NCI-H1092 (cell line): ENCODE measurements at regions not wholly inside any gene's neighbourhood (a gene's known extent, or its start where the extent isn't known, plus 50 kb on each side); places are given as distances from the start of the nearest gene placed in this dataset.

Experiments
- DNase-seq: peaks from one replicate; lab custom pipeline; 2025; lab: John Stamatoyannopoulos, UW

DNA sequence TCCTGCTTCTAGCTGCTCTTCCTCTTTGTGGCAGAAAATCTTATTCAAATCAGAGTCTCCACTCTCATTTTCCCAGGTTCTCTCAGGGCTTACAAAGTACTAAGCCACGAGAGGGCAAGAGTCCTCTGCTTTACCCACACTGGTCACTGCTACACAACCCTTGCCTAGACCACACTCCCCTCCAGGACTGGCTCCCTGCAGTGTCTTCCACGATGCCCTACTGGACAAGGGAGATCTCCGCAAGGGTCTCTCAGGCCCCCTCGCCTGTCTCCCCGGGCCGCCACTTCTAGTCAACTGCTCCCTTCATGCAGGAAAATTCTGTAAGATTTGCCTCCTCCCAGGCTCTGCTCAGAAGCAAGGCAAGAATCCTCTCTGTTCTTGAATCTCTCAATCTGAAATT is 319.6 kb downstream of the RRAGC start:
- DNase-seq, result no peak

DNA sequence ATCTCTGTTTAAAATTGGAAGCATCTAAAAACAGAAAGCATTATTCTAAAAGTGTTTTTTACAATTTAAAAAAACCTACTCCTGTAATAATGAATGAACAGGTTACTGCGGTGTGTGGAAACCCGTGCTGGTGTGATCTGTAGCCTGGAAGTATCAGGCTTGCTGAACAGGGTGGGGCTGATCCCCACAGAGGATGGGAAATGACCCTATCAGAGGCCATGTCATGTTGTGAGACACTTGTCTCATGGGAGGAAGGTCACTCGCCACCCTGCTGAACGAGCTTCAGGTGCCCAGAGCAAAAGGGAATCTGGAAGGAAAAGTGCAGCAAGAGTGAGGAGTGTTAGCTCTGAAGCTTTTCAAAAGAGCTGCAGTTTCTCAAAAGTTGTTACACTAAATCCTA is 320.7 kb downstream of the RRAGC start:
- DNase-seq, result no peak

- no peak for DNase-seq
Measured at GRCh38 chr1:38536089-38536488, 323.5 kb downstream of the RRAGC start.

DNA sequence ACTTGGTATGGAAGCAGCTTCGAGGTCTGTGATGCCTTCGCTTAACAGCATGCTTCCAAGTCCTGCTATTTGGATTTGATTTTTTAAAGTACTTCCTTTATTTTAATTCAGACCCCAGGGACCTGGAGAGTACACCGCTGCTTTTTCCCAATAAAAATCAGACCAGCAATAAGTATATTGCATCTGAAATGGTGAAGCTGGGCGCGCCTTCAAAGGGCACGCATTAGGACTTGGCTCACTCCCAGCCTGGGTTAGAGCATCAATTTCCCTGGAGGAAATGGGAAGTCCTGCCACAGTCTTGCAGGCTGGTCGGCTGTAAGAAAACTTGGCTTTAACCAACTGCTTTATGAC is 325.1 kb downstream of the RRAGC start:
- no peak for DNase-seq

- no peak for DNase-seq
Measured at GRCh38 chr1:38533772-38534472, 325.6 kb downstream of the RRAGC start.

- no peak for DNase-seq
Measured at GRCh38 chr1:38530957-38531356, 328.6 kb downstream of the RRAGC start.

GRCh38 chr1:38529946-38530345 is 329.6 kb downstream of the RRAGC start:
- DNase-seq, result no peak

GRCh38 chr1:38529391-38529790 is 330.2 kb downstream of the RRAGC start:
- DNase-seq, result no peak

DNA sequence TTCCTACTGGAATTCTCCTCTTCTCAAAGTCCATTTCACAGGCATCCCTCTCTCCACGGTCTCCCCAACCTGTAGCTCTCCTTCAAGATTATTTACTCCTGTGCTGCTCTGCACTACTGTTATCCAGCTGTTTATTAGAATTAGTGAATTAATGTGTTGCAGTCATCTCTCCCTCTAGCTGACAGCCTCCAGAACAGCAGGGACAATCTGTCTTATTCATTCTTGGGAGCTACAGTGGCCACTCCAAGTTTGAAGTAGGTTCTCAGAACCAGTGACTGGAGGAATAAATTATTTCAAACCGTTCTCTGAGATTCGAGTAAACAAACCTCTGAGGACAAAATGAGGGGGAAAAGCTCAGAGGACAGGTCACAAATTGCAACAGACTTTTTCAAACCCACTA is 330.9 kb downstream of the RRAGC start:
- no peak for DNase-seq

- DNase-seq, result no peak
Measured at GRCh38 chr1:38527373-38527966, 332.1 kb downstream of the RRAGC start.

DNA sequence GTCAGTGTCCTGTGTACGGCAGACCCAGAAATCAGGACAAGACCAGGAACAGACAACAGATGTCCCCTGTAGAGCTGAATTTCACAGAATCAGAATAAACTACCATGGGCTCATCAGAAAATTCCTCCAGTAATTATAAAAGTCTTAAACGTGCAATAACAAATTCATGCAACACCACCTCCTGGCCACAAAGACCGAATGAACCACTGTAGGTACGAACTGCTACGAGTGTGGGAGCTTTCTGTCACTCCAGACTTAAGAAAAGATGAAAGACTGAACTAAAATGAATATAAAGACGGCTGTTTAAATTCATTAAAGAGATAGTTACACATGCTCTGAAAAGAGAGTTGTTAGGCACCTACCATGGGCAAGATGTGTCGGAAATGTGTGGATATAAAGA is 333.5 kb downstream of the RRAGC start:
- no peak for DNase-seq

DNA sequence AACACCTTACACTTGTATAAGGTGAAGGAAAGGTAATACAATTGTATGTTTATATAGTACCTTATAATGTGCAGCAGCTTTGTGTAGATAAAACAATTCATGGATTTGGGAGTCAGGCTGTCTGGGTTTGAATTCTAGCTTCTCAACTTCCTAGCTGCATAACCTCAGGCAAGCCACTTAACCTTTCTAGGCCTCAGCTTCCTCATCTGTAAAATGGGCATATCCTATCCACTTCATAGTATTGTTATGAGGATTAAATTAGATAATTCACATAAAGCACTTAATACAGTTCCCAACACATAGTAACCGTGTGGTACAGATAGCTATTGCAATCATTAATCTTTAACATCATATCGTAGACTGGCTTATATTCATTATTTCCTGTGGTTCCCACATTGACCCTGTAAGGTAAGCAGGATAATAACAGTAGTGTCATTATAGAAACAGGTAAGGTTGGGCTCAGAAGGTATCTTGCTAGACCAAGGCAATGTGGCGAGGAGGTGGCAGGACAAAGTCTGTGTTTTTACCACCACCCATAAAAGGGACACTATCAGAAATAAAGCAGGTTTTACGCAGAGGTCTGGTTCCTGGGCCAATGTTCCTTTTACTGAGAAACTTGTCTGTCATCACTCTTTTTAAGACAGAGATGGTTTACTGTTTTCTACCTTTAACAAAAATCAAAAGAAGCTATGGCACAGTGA is 334.1 kb downstream of the RRAGC start:
- DNase-seq, result no peak

- no peak for DNase-seq
Measured at GRCh38 chr1:38524025-38524641, 335.4 kb downstream of the RRAGC start.

GRCh38 chr1:38523568-38523939 is 336.0 kb downstream of the RRAGC start:
- DNase-seq, result no peak

DNA sequence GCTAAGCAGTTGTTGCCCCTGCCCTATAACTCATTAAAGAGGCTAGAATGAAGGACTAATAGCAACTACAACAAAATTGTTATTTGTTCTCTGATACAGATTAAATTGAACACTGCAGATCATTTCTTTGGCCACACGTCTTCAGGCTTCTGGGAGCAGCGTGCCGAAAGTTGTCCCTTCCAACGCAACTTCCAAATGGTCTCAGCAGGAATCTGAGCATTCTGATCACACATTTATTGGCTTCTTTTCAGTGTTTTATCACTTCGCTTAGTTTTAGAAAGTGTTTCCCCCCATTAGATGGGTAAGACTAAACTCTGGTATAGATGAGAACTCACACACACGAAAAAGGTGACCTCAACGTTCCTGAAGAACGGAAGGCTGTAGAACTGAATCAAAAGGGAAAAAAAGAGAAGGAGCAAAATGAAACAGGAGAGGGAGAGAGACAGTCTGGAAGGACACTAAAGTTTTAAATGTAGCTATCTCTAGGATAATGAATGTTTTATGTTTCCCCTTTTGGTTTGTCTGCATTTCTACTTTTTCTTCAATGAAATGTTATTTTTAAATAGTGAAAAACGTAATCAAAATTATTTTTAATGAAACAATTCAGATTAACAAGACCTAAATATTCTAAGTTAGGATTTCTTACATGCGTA is 336.5 kb downstream of the RRAGC start:
- DNase-seq, result no peak

DNA sequence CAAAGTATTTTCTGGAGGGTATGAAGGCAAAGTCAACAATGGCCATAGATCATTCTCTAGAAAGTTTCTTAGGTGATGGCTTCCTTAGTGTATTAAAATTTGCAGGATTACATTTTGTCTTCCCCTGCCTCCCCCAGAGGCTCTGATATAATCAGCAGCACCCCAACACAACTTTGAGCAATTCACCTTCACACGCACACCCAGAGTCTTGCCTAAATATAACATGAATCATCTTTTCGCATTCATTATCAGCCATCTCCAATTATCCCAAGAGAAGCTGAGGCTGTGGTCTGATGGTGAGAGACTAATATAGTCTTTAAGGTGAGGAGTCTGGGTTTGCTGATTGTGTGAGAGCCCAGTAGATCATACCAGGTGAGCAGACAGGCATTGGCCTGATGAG is 343.0 kb downstream of the RRAGC start:
- no peak for DNase-seq

DNA sequence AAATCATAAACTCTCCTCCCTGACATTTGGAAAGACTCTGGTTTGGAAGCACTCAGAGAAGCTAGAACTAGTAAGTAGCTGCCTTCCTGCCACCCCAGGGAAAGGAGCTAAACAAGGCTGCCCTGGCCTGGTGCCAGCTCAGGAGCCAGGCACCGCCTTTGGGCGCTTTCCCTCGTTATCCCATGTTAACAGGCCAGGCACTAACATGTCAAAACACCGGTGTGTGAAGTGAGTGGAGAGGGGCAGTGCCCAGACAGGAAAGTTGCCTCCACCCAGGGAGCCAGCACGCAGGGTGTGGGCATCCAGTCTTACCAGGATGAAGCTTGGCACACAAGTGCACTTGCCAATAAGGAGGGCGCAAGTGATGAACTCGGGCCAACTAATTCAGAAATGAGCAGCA is 346.8 kb downstream of the RRAGC start:
- DNase-seq, result no peak

- no peak for DNase-seq
Measured at GRCh38 chr1:38512024-38512767, 347.4 kb downstream of the RRAGC start.

GRCh38 chr1:38508232-38508631 is 351.3 kb downstream of the RRAGC start:
- no peak for DNase-seq

GRCh38 chr1:38507563-38507962 is 352.0 kb downstream of the RRAGC start:
- no peak for DNase-seq

- DNase-seq, result no peak
Measured at GRCh38 chr1:38505944-38506343, 353.6 kb downstream of the RRAGC start.

GRCh38 chr1:38502758-38503157 is 356.8 kb downstream of the RRAGC start:
- DNase-seq, result no peak
